ENCODE measurements at regions not wholly inside any gene's neighbourhood (a gene's known extent, or its start where the extent isn't known, plus 50 kb on each side); places are given as distances from the start of the nearest gene placed in this dataset.

DNA sequence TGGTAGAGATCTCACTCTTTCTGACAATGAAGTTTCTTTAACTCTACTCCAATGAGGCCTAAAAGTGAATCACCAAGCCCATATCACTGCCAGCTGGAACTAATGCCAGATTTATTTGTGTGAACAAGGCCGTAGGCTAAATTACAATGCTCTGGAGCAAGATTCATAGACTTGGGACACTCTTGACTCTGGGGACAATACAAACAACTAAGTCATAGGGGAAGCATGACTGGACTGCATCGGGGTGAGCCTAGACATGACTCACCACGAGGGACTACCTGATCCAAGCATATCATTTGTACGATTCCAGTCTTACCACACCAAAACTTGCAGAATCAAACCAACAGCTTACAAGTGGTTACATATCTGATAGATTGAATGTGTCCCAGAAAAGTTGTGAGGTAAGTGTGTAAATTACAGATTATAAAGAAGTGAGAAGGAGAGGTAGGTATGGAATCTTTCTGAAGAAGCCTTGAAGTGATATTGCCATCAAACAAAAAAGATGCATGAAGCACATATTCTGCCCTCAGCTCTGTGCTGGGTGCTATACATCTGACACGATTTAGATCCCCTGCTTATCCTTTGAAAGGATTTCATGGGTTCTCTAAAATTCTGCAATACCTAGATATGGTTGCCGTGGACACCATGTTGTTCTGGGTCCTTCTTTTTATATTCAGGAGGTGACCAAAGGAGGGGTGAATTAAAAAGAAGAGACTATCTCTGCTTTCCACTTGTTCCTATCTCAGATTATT is 199.3 kb upstream of the PDE4D start:
- no peaks in the 10 kb centered on the region for H3K36me3 ChIP-seq
- no peaks in the 10 kb centered on the region for H3K4me1 ChIP-seq
- TF ChIP-seq POLR2AphosphoS5 (IDR thresholded peaks at IDR 0.05): no peak
- no peak for TF ChIP-seq EP300 (IDR thresholded peaks at IDR 0.05; ENCODE audit: low read depth)
- TF ChIP-seq, protein P1, sequence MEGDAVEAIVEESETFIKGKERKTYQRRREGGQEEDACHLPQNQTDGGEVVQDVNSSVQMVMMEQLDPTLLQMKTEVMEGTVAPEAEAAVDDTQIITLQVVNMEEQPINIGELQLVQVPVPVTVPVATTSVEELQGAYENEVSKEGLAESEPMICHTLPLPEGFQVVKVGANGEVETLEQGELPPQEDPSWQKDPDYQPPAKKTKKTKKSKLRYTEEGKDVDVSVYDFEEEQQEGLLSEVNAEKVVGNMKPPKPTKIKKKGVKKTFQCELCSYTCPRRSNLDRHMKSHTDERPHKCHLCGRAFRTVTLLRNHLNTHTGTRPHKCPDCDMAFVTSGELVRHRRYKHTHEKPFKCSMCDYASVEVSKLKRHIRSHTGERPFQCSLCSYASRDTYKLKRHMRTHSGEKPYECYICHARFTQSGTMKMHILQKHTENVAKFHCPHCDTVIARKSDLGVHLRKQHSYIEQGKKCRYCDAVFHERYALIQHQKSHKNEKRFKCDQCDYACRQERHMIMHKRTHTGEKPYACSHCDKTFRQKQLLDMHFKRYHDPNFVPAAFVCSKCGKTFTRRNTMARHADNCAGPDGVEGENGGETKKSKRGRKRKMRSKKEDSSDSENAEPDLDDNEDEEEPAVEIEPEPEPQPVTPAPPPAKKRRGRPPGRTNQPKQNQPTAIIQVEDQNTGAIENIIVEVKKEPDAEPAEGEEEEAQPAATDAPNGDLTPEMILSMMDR (IDR thresholded peaks at IDR 0.05): no peak
- no peak for TF ChIP-seq POLR2A (IDR thresholded peaks at IDR 0.05)
- DNase-seq: no peak
- H3K9me3 ChIP-seq: no peaks in the 10 kb centered on the region
- no peak overlapping the region for H3K4me3 ChIP-seq
- no peak overlapping the region for H3K27ac ChIP-seq
- in situ Hi-C loops (cut with MboI; ENCODE audit: low pct_ligation_motif_present in 1 of 4, low pct_unique_long_range_greater_than_20kb in 1 of 4, low sequenced_read_pairs in 3 of 4): no loop called here
- WGBS, 2 donors (ENCODE audit: low coverage in 1 of 2): 80 to 85% methylated on average over 2 to 6 of the region's 6 CpGs
- intact Hi-C loops (cut with DNase I; ENCODE audit: low total_unique reads): no loop called here
- no peaks in the 10 kb centered on the region for H3K27me3 ChIP-seq

DNA sequence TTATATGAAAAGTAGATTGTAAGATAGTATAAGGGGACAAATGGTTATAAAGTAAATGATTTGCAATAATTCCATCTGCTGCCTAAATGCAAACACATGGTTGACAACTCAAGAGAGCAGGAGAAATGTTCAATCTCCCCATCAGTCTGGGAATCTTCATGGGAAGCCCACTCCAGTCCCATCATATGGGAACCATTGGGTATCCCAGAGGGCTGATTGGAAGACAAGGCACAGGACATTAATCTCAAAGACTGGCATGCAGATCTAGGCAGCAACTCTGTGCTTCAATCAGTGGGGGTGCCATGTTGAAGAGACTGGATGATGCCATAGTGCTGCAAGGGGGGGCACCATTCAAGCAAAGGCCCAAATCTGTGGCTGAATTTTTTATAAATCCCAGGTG is 193.1 kb upstream of the PDE4D start:
- Histone ChIP-seq H3K27ac (no peak overlapping the region), H3K36me3 (no peaks in the 10 kb centered on the region), H3K4me3 (no peak overlapping the region), H3K27me3 (no peaks in the 10 kb centered on the region), H3K9me3 (no peaks in the 10 kb centered on the region), H3K4me1 (no peaks in the 10 kb centered on the region)
- TF ChIP-seq POLR2A (IDR thresholded peaks at IDR 0.05) (no peak), EP300 (IDR thresholded peaks at IDR 0.05; ENCODE audit: low read depth) (no peak), POLR2AphosphoS5 (IDR thresholded peaks at IDR 0.05) (no peak)
- TF ChIP-seq, protein P1 (IDR thresholded peaks at IDR 0.05): no peak
- in situ Hi-C loops (cut with MboI; ENCODE audit: low pct_ligation_motif_present in 1 of 4, low pct_unique_long_range_greater_than_20kb in 1 of 4, low sequenced_read_pairs in 3 of 4) (no loop called here), intact Hi-C loops (cut with DNase I; ENCODE audit: low total_unique reads) (no loop called here)
- DNase-seq: no peak

DNA sequence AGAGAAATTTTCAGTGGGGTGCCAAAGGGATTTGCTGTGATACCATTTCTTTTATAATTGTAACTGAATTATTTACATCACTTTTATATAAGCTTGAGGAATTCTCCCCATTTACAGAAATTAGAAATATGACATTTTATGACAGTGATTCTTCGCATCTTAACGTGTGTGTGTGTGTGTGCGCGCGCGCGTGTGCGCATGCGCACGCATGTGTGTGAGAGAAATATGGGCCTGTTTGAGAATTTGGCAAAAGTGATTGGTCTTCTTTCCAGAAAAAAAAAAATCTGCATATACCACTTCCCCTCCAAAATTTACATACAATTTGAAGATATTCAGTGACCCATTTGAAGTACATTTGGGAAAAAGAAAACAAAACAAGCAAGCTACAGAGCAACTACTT is 190.7 kb upstream of the PDE4D start:
- Histone ChIP-seq H3K36me3 (no peaks in the 10 kb centered on the region), H3K4me1 (no peaks in the 10 kb centered on the region), H3K27me3 (no peaks in the 10 kb centered on the region), H3K4me3 (no peak overlapping the region), H3K27ac (no peak overlapping the region), H3K9me3 (no peaks in the 10 kb centered on the region)
- in situ Hi-C loops (cut with MboI; ENCODE audit: low pct_ligation_motif_present in 1 of 4, low pct_unique_long_range_greater_than_20kb in 1 of 4, low sequenced_read_pairs in 3 of 4): no loop called here
- no peak for TF ChIP-seq EP300 (IDR thresholded peaks at IDR 0.05; ENCODE audit: low read depth)
- no peak for TF ChIP-seq POLR2AphosphoS5 (IDR thresholded peaks at IDR 0.05)
- no peak for TF ChIP-seq POLR2A (IDR thresholded peaks at IDR 0.05)
- TF ChIP-seq, protein P1 (IDR thresholded peaks at IDR 0.05): no peak
- 92 to 97% methylated on average over 10 of the region's 10 CpGs for WGBS, 2 donors (ENCODE audit: low coverage in 1 of 2)
- no peak for DNase-seq
- intact Hi-C loops (cut with DNase I; ENCODE audit: low total_unique reads): no loop called here

DNA sequence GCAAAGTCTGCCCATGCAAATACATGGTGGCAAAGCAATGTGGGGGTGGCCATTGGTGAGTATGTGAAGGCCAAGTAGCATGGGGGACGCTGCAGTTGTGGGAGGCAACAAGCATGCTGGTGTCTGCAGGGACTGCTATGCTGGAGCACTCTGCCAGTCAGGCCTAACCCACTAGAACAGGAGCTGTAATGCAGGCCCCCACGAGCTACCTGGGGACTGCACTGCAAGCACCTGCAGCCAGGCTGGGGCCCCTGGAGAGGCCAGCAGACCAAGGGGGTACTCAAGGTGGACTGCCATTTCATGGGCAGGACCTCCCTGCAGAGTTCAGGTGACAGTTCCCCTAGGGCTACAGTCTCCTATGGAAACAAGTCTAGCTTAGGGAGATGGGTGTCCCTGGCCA is 183.8 kb upstream of the PDE4D start:
- WGBS, 2 donors (ENCODE audit: low coverage in 1 of 2): 34% methylated on average over 2 of the region's 2 CpGs; no CpG with 5 or more reads in 1 of the 2 donors
- intact Hi-C loops (cut with DNase I; ENCODE audit: low total_unique reads): no loop called here
- H3K4me3 ChIP-seq: no peak overlapping the region

More for the DNA sequence above, 183.8 kb upstream of the PDE4D start:
- H3K27ac ChIP-seq: no peak overlapping the region
- H3K4me1 ChIP-seq: no peaks in the 10 kb centered on the region
- no peak for DNase-seq
- no peaks in the 10 kb centered on the region for H3K36me3 ChIP-seq
- peaks cover 0 to 6% of the 10 kb centered on the region in 2 donors for H3K9me3 ChIP-seq
- TF ChIP-seq POLR2A (IDR thresholded peaks at IDR 0.05) (no peak), POLR2AphosphoS5 (IDR thresholded peaks at IDR 0.05) (no peak), EP300 (IDR thresholded peaks at IDR 0.05; ENCODE audit: low read depth) (no peak)
- TF ChIP-seq, protein P1 (IDR thresholded peaks at IDR 0.05): no peak
- in situ Hi-C loops (cut with MboI; ENCODE audit: low pct_ligation_motif_present in 1 of 4, low pct_unique_long_range_greater_than_20kb in 1 of 4, low sequenced_read_pairs in 3 of 4): no loop called here
- no peaks in the 10 kb centered on the region for H3K27me3 ChIP-seq

All from transverse colon (tissue), 4 donors.